DMS53 (cell line): ENCODE measurements at regions not wholly inside any gene's neighbourhood (a gene's known extent, or its start where the extent isn't known, plus 50 kb on each side); places are given as distances from the start of the nearest gene placed in this dataset.
A peak's percentile ranks its signal among the peaks of the same experiment; 100 is the strongest.

Source experiments
- DNase-seq: peaks from one replicate; lab custom pipeline; 2025; lab: John Stamatoyannopoulos, UW

- peak; percentile 56 for DNase-seq
Measured at GRCh38 chr1:196002906-196003305, 605.3 kb downstream of the KCNT2 start.

- DNase-seq = peak; percentile 36
Measured at GRCh38 chr1:196002296-196002695, 605.9 kb downstream of the KCNT2 start.

- DNase-seq = no peak
Measured at GRCh38 chr1:196001188-196001587, 607.1 kb downstream of the KCNT2 start.

GRCh38 chr1:195999022-195999421, 609.2 kb downstream of the KCNT2 start:
- no peak for DNase-seq

GRCh38 chr1:195981448-195982139, 626.6 kb downstream of the KCNT2 start:
- no peak for DNase-seq

GRCh38 chr1:195979646-195980045, 628.6 kb downstream of the KCNT2 start:
- DNase-seq = no peak

- peak; percentile 3 for DNase-seq
Measured at GRCh38 chr1:195973311-195973904, 634.8 kb downstream of the KCNT2 start.

GRCh38 chr1:195971589-195971988, 636.7 kb downstream of the KCNT2 start:
- no peak for DNase-seq

- no peak for DNase-seq
Measured at GRCh38 chr1:195970209-195970608, 638.0 kb downstream of the KCNT2 start.

- DNase-seq = no peak
Measured at GRCh38 chr1:195965475-195965874, 642.8 kb downstream of the KCNT2 start.

- no peak for DNase-seq
Measured at GRCh38 chr1:195965036-195965435, 643.2 kb downstream of the KCNT2 start.

GRCh38 chr1:195964516-195964915, 643.7 kb downstream of the KCNT2 start:
- no peak for DNase-seq

GRCh38 chr1:195962051-195962450, 646.2 kb downstream of the KCNT2 start:
- DNase-seq = peak; percentile 17

GRCh38 chr1:195960580-195960979, 647.7 kb downstream of the KCNT2 start:
- DNase-seq = no peak

- no peak for DNase-seq
Measured at GRCh38 chr1:195958131-195958530, 650.1 kb downstream of the KCNT2 start.

- no peak for DNase-seq
Measured at GRCh38 chr1:195956845-195957244, 651.4 kb downstream of the KCNT2 start.

GRCh38 chr1:195954848-195955247, 653.4 kb downstream of the KCNT2 start:
- DNase-seq = no peak

GRCh38 chr1:195951313-195951712, 656.9 kb downstream of the KCNT2 start:
- peak; percentile 41 for DNase-seq

- no peak for DNase-seq
Measured at GRCh38 chr1:195948123-195948895, 659.9 kb downstream of the KCNT2 start.

- DNase-seq = no peak
Measured at GRCh38 chr1:195946500-195946899, 661.7 kb downstream of the KCNT2 start.

GRCh38 chr1:195941795-195942194, 666.4 kb downstream of the KCNT2 start:
- no peak for DNase-seq

GRCh38 chr1:195941314-195941713, 666.9 kb downstream of the KCNT2 start:
- DNase-seq = no peak

- DNase-seq = peak; percentile 49
Measured at GRCh38 chr1:195939844-195940243, 668.4 kb downstream of the KCNT2 start.
